Effector memory CD8-positive, alpha-beta T cell (primary cell): ENCODE measurements at regions not wholly inside any gene's neighbourhood (a gene's known extent, or its start where the extent isn't known, plus 50 kb on each side); places are given as distances from the start of the nearest gene placed in this dataset.
"Not testable (repeated sequence)": the region's sequence is repeated elsewhere in the genome, so short reads cannot be mapped to it uniquely, and the experiment has no call there.

Experiments
- ATAC-seq: fragments of 150-1000 bp; cut with Tn5 transposase; replicated peaks from 2 replicates; pipeline ENCODE4 v1.10.0; 2021; ENCODE audit warnings: mild to moderate bottlenecking, moderate library complexity
- DNase-seq, 3 experiments: peaks; one replicate each; pipeline ENCODE4 v3.0.0; 2021
- H3K27ac Mint-ChIP-seq, 2 donors: one replicate each; pipeline ENCODE4 v1.8.0; 2022; ENCODE audit warnings: mild to moderate bottlenecking in 2 of 2, mixed read lengths in 2 of 2, moderate library complexity in 2 of 2
- H3K27me3 Mint-ChIP-seq, 2 donors: one replicate each; pipeline ENCODE4 v1.8.0; 2022; ENCODE audit warnings: mixed read lengths in 2 of 2
- H3K36me3 Mint-ChIP-seq: one replicate; pipeline ENCODE4 v1.8.0; 2022; ENCODE audit warnings: mild to moderate bottlenecking, moderate library complexity, mixed read lengths; ENCODE audit not compliant: insufficient read depth
- H3K4me1 Mint-ChIP-seq, 2 donors: one replicate each; pipeline ENCODE4 v1.8.0; 2022; ENCODE audit warnings: low read depth in 2 of 2, mixed read lengths in 2 of 2
- H3K4me3 Mint-ChIP-seq, 2 donors: one replicate each; pipeline ENCODE4 v1.8.0; 2022; ENCODE audit warnings: mild to moderate bottlenecking in 2 of 2, mixed read lengths in 2 of 2, moderate library complexity in 2 of 2
- H3K9me3 Mint-ChIP-seq, 2 donors: one replicate each; pipeline ENCODE4 v1.8.0; 2022; ENCODE audit warnings: mixed read lengths in 2 of 2

GRCh38 chr5:108558840-108559239, 176.9 kb upstream of the FBXL17 start:
- H3K9me3 Mint-ChIP-seq, H3K4me3 Mint-ChIP-seq, H3K4me1 Mint-ChIP-seq, H3K27ac Mint-ChIP-seq, DNase-seq, H3K36me3 Mint-ChIP-seq, ATAC-seq: not testable (repeated sequence)
- peaks cover 7 to 17% of the 10 kb centered on the region in 2 donors for H3K27me3 Mint-ChIP-seq

- ATAC-seq, H3K4me1 Mint-ChIP-seq, H3K9me3 Mint-ChIP-seq, H3K36me3 Mint-ChIP-seq, H3K4me3 Mint-ChIP-seq, DNase-seq, H3K27ac Mint-ChIP-seq: not testable (repeated sequence)
- H3K27me3 Mint-ChIP-seq: peaks cover 3 to 12% of the 10 kb centered on the region in 2 donors
These were observed 176.2 kb upstream of the FBXL17 start for GRCh38 chr5:108558142-108558541.

GRCh38 chr5:108557686-108558085, 175.8 kb upstream of the FBXL17 start:
- H3K4me1 Mint-ChIP-seq: no peaks in the 10 kb centered on the region
- no peak for ATAC-seq
- no peak overlapping the region for H3K4me3 Mint-ChIP-seq
- H3K27me3 Mint-ChIP-seq: peaks cover 0 to 10% of the 10 kb centered on the region in 2 donors
- H3K9me3 Mint-ChIP-seq: no peaks in the 10 kb centered on the region
- DNase-seq: no peak
- H3K27ac Mint-ChIP-seq: no peak overlapping the region
- H3K36me3 Mint-ChIP-seq: no peaks in the 10 kb centered on the region

- Mint-ChIP-seq H3K27ac (no peak overlapping the region), H3K4me1 (no peaks in the 10 kb centered on the region), H3K9me3 (no peaks in the 10 kb centered on the region), H3K36me3 (no peaks in the 10 kb centered on the region), H3K4me3 (no peak overlapping the region), H3K27me3 (peaks cover 0 to 10% of the 10 kb centered on the region in 2 donors)
- ATAC-seq (no peak), DNase-seq (no peak)
These were observed 174.7 kb upstream of the FBXL17 start for GRCh38 chr5:108556441-108557145.

- H3K9me3 Mint-ChIP-seq: no peaks in the 10 kb centered on the region
- no peaks in the 10 kb centered on the region for H3K4me1 Mint-ChIP-seq
- no peak overlapping the region for H3K27ac Mint-ChIP-seq
- DNase-seq: no peak
- H3K27me3 Mint-ChIP-seq: peaks cover 27 to 31% of the 10 kb centered on the region in 2 donors
- ATAC-seq: no peak
- no peak overlapping the region for H3K4me3 Mint-ChIP-seq
- H3K36me3 Mint-ChIP-seq: no peaks in the 10 kb centered on the region
These were observed 167.0 kb upstream of the FBXL17 start for GRCh38 chr5:108548684-108549596.

- Mint-ChIP-seq H3K4me3 (no peak overlapping the region), H3K36me3 (no peaks in the 10 kb centered on the region), H3K27me3 (peaks cover 27 to 31% of the 10 kb centered on the region in 2 donors), H3K4me1 (no peaks in the 10 kb centered on the region), H3K27ac (no peak overlapping the region), H3K9me3 (no peaks in the 10 kb centered on the region)
- DNase-seq (no peak), ATAC-seq (no peak)
These were observed 165.0 kb upstream of the FBXL17 start for GRCh38 chr5:108546939-108547338.

- Mint-ChIP-seq H3K27me3 (peaks cover 27 to 31% of the 10 kb centered on the region in 2 donors), H3K4me1 (no peaks in the 10 kb centered on the region), H3K27ac (no peak overlapping the region), H3K4me3 (no peak overlapping the region), H3K9me3 (no peaks in the 10 kb centered on the region), H3K36me3 (no peaks in the 10 kb centered on the region)
- no peak for ATAC-seq
- no peak for DNase-seq
These were observed 163.4 kb upstream of the FBXL17 start for GRCh38 chr5:108545301-108545700.

GRCh38 chr5:108543486-108543885, 161.6 kb upstream of the FBXL17 start:
- no peak for ATAC-seq
- H3K9me3 Mint-ChIP-seq: no peaks in the 10 kb centered on the region
- peaks cover 20 to 31% of the 10 kb centered on the region in 2 donors for H3K27me3 Mint-ChIP-seq

GRCh38 chr5:108541836-108542235, 159.9 kb upstream of the FBXL17 start:
- no peak overlapping the region for H3K27ac Mint-ChIP-seq
- H3K27me3 Mint-ChIP-seq: peaks cover 9 to 25% of the 10 kb centered on the region in 2 donors
- H3K4me1 Mint-ChIP-seq: no peaks in the 10 kb centered on the region
- H3K9me3 Mint-ChIP-seq: no peaks in the 10 kb centered on the region
- DNase-seq: no peak
- no peaks in the 10 kb centered on the region for H3K36me3 Mint-ChIP-seq
- ATAC-seq: no peak
- no peak overlapping the region for H3K4me3 Mint-ChIP-seq

More at GRCh38 chr5:108543486-108543885, 161.6 kb upstream of the FBXL17 start:
- Mint-ChIP-seq H3K4me1 (no peaks in the 10 kb centered on the region), H3K27ac (no peak overlapping the region), H3K4me3 (no peak overlapping the region), H3K36me3 (no peaks in the 10 kb centered on the region)
- no peak for DNase-seq

- H3K4me1 Mint-ChIP-seq: no peaks in the 10 kb centered on the region
- H3K36me3 Mint-ChIP-seq: no peaks in the 10 kb centered on the region
- no peak overlapping the region for H3K4me3 Mint-ChIP-seq
- H3K27ac Mint-ChIP-seq: no peak overlapping the region
- ATAC-seq: no peak
- no peak for DNase-seq
- peaks cover 10 to 54% of the 10 kb centered on the region in 2 donors for H3K27me3 Mint-ChIP-seq
- H3K9me3 Mint-ChIP-seq: no peaks in the 10 kb centered on the region
These were observed 154.4 kb upstream of the FBXL17 start for GRCh38 chr5:108536321-108536720.

- not testable (repeated sequence) for H3K27ac Mint-ChIP-seq, H3K4me1 Mint-ChIP-seq
These were observed 150.2 kb upstream of the FBXL17 start for GRCh38 chr5:108532129-108532445.

GRCh38 chr5:108531367-108532128, 149.7 kb upstream of the FBXL17 start:
- DNase-seq: no peak
- Mint-ChIP-seq H3K9me3 (peaks cover 2 to 3% of the 10 kb centered on the region in 2 donors), H3K4me1 (no peaks in the 10 kb centered on the region), H3K36me3 (no peaks in the 10 kb centered on the region), H3K4me3 (no peak overlapping the region), H3K27ac (no peak overlapping the region), H3K27me3 (peaks cover 44 to 62% of the 10 kb centered on the region in 2 donors)
- ATAC-seq: no peak

More at GRCh38 chr5:108532129-108532445, 150.2 kb upstream of the FBXL17 start:
- ATAC-seq, H3K4me3 Mint-ChIP-seq, H3K36me3 Mint-ChIP-seq, DNase-seq, H3K9me3 Mint-ChIP-seq: not testable (repeated sequence)
- peaks cover 41 to 58% of the 10 kb centered on the region in 2 donors for H3K27me3 Mint-ChIP-seq

- no peaks in the 10 kb centered on the region for H3K4me1 Mint-ChIP-seq
- H3K27me3 Mint-ChIP-seq: peaks cover 48 to 60% of the 10 kb centered on the region in 2 donors
- peaks cover 7% of the 10 kb centered on the region in 2 donors for H3K9me3 Mint-ChIP-seq
- DNase-seq (no peak), ATAC-seq (no peak)
- H3K27ac Mint-ChIP-seq: no peak overlapping the region
- no peaks in the 10 kb centered on the region for H3K36me3 Mint-ChIP-seq
- no peak overlapping the region for H3K4me3 Mint-ChIP-seq
These were observed 148.8 kb upstream of the FBXL17 start for GRCh38 chr5:108530706-108531105.
